ENCODE measurements at regions not wholly inside any gene's neighbourhood (a gene's known extent, or its start where the extent isn't known, plus 50 kb on each side); places are given as distances from the start of the nearest gene placed in this dataset.

DNA sequence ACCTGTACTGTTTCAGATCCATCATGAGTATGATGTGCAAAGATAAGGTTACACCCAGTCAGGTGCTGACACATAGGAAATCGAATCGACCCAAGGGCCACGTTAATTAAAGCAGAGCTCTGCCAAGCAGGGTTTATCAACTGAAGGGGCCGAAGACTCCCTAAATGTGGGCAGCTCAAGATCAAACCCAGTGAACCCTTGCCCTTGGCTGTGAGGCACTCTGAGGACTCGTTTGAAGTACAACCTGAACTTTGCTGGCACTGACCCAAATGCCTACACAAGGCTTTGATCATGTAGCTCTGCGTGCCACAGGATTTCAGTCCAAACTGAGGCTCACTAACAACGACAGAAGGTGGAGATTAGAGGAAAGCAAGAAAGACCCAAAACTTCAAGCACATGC is 352.1 kb downstream of the MTX2 start (continued):
- TF ChIP-seq, protein P1, sequence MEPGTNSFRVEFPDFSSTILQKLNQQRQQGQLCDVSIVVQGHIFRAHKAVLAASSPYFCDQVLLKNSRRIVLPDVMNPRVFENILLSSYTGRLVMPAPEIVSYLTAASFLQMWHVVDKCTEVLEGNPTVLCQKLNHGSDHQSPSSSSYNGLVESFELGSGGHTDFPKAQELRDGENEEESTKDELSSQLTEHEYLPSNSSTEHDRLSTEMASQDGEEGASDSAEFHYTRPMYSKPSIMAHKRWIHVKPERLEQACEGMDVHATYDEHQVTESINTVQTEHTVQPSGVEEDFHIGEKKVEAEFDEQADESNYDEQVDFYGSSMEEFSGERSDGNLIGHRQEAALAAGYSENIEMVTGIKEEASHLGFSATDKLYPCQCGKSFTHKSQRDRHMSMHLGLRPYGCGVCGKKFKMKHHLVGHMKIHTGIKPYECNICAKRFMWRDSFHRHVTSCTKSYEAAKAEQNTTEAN (CRISPR knock-in tag; IDR thresholded peaks at IDR 0.05): no peak
- no peak for TF ChIP-seq GRHL2 (CRISPR knock-in tag; IDR thresholded peaks at IDR 0.05; ENCODE audit: insufficient replicate concordance, severe bottlenecking)

DNA sequence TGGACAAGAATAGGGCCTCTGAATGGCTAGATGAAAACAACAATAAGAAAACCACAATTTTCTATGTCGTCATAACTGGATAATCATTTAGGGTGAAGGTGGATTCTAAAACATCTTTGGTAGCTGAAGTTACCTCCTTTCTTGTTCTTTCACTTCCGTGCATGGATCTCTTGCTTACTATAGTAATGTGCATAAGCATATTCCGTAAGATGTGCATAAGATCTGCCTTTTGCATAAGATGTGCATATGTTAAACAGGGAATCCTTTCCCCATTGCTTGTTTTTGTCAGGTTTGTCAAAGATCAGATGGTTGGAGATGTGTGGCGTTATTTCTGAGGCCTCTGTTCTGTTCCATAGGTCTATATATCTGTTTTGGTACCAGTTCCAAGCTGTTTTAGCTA is 353.6 kb downstream of the MTX2 start:
- CTCF ChIA-PET: interaction anchor here (1.6 kb wide), 1 partner anchor 68 kb away, joined by 4 read pairs; no protein-coding TSS in a partner anchor
- DNase-seq (ENCODE audit: low spot score): no peak
- Mint-ChIP-seq H3K4me1 (no peaks in the 10 kb centered on the region), H3K4me3 (no peak overlapping the region), H3K27ac (no peak overlapping the region), H3K27me3 (ENCODE audit: low read depth) (peaks cover 8% of the 10 kb centered on the region), H3K36me3 (no peaks in the 10 kb centered on the region), H3K9me3 (no peaks in the 10 kb centered on the region)
- ATAC-seq: no peak
- no peak for TF ChIP-seq NR2C2 (CRISPR knock-in tag; IDR thresholded peaks at IDR 0.05)
- POLR2A ChIA-PET: no interaction called here

DNA sequence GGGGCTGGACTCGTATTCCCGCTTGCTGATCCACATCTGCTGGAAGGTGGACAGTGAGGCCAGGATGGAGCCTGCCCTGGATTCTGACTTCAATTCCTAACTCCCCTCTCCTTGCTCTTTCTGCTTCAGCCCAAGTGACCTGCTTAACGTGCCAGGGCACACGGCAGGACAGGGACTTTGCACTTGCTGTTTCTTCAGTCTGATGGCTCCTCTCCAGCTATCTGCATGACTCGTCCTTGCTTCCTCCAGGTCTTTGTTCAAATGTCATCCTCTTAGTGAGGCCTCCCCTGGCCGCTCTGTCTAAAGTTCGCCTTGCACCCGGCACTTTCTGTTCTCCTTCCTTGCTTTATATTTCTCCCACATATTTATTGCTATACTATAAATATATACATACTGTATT is 357.6 kb downstream of the MTX2 start:
- H3K9me3 Mint-ChIP-seq: no peaks in the 10 kb centered on the region
- no peak overlapping the region for H3K4me3 Mint-ChIP-seq
- ChIA-PET POLR2A (no interaction called here), CTCF (no interaction called here)
- no peaks in the 10 kb centered on the region for H3K4me1 Mint-ChIP-seq
- DNase-seq (ENCODE audit: low spot score) (no peak), ATAC-seq (no peak)
- peaks cover 8% of the 10 kb centered on the region for H3K27me3 Mint-ChIP-seq (ENCODE audit: low read depth)
- TF ChIP-seq, protein P2, sequence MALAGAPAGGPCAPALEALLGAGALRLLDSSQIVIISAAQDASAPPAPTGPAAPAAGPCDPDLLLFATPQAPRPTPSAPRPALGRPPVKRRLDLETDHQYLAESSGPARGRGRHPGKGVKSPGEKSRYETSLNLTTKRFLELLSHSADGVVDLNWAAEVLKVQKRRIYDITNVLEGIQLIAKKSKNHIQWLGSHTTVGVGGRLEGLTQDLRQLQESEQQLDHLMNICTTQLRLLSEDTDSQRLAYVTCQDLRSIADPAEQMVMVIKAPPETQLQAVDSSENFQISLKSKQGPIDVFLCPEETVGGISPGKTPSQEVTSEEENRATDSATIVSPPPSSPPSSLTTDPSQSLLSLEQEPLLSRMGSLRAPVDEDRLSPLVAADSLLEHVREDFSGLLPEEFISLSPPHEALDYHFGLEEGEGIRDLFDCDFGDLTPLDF (CRISPR knock-in tag; IDR thresholded peaks at IDR 0.05): no peak
- no peak for TF ChIP-seq NR3C1 (CRISPR knock-in tag; conservative IDR thresholded peaks at IDR 0.05; ENCODE audit: low read depth)
- no peak for TF ChIP-seq ETV6 (CRISPR knock-in tag; IDR thresholded peaks at IDR 0.05)
- TF ChIP-seq, protein P3, sequence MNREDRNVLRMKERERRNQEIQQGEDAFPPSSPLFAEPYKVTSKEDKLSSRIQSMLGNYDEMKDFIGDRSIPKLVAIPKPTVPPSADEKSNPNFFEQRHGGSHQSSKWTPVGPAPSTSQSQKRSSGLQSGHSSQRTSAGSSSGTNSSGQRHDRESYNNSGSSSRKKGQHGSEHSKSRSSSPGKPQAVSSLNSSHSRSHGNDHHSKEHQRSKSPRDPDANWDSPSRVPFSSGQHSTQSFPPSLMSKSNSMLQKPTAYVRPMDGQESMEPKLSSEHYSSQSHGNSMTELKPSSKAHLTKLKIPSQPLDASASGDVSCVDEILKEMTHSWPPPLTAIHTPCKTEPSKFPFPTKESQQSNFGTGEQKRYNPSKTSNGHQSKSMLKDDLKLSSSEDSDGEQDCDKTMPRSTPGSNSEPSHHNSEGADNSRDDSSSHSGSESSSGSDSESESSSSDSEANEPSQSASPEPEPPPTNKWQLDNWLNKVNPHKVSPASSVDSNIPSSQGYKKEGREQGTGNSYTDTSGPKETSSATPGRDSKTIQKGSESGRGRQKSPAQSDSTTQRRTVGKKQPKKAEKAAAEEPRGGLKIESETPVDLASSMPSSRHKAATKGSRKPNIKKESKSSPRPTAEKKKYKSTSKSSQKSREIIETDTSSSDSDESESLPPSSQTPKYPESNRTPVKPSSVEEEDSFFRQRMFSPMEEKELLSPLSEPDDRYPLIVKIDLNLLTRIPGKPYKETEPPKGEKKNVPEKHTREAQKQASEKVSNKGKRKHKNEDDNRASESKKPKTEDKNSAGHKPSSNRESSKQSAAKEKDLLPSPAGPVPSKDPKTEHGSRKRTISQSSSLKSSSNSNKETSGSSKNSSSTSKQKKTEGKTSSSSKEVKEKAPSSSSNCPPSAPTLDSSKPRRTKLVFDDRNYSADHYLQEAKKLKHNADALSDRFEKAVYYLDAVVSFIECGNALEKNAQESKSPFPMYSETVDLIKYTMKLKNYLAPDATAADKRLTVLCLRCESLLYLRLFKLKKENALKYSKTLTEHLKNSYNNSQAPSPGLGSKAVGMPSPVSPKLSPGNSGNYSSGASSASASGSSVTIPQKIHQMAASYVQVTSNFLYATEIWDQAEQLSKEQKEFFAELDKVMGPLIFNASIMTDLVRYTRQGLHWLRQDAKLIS (CRISPR knock-in tag; IDR thresholded peaks at IDR 0.05; ENCODE audit: borderline replicate concordance): no peak
- no peak for TF ChIP-seq ZNF232 (CRISPR knock-in tag; IDR thresholded peaks at IDR 0.05)
- TF ChIP-seq, protein P4, sequence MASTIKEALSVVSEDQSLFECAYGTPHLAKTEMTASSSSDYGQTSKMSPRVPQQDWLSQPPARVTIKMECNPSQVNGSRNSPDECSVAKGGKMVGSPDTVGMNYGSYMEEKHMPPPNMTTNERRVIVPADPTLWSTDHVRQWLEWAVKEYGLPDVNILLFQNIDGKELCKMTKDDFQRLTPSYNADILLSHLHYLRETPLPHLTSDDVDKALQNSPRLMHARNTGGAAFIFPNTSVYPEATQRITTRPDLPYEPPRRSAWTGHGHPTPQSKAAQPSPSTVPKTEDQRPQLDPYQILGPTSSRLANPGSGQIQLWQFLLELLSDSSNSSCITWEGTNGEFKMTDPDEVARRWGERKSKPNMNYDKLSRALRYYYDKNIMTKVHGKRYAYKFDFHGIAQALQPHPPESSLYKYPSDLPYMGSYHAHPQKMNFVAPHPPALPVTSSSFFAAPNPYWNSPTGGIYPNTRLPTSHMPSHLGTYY (CRISPR knock-in tag; IDR thresholded peaks at IDR 0.05): no peak
- no peak for TF ChIP-seq ARID4B (CRISPR knock-in tag; IDR thresholded peaks at IDR 0.05; ENCODE audit: borderline replicate concordance)
- no peak for TF ChIP-seq PRRX2 (CRISPR knock-in tag; IDR thresholded peaks at IDR 0.05)
- no peak for TF ChIP-seq ZBTB21 (CRISPR knock-in tag; IDR thresholded peaks at IDR 0.05; ENCODE audit: borderline replicate concordance)
- TF ChIP-seq, protein P5, sequence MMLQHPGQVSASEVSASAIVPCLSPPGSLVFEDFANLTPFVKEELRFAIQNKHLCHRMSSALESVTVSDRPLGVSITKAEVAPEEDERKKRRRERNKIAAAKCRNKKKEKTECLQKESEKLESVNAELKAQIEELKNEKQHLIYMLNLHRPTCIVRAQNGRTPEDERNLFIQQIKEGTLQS (CRISPR knock-in tag; conservative IDR thresholded peaks at IDR 0.05): no peak
- no peak for TF ChIP-seq TP53 (CRISPR knock-in tag; IDR thresholded peaks at IDR 0.05)
- no peak for TF ChIP-seq ATF1 (CRISPR knock-in tag; IDR thresholded peaks at IDR 0.05)
- no peak for TF ChIP-seq JUN (CRISPR knock-in tag; IDR thresholded peaks at IDR 0.05)
- no peak for TF ChIP-seq GRHL2 (CRISPR knock-in tag; IDR thresholded peaks at IDR 0.05; ENCODE audit: insufficient replicate concordance, severe bottlenecking)
- TF ChIP-seq FOXK1 (CRISPR knock-in tag; IDR thresholded peaks at IDR 0.05): no peak
- TF ChIP-seq, protein P6, sequence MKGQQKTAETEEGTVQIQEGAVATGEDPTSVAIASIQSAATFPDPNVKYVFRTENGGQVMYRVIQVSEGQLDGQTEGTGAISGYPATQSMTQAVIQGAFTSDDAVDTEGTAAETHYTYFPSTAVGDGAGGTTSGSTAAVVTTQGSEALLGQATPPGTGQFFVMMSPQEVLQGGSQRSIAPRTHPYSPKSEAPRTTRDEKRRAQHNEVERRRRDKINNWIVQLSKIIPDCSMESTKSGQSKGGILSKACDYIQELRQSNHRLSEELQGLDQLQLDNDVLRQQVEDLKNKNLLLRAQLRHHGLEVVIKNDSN (CRISPR knock-in tag; IDR thresholded peaks at IDR 0.05): no peak
- TF ChIP-seq E2F4 (CRISPR knock-in tag; IDR thresholded peaks at IDR 0.05; ENCODE audit: borderline replicate concordance, low read depth): no peak
- H3K27ac Mint-ChIP-seq: no peak overlapping the region
- no peaks in the 10 kb centered on the region for H3K36me3 Mint-ChIP-seq

Measured in WTC11 (cell line).